GM12874 (cell line): ENCODE measurements at regions not wholly inside any gene's neighbourhood (a gene's known extent, or its start where the extent isn't known, plus 50 kb on each side); places are given as distances from the start of the nearest gene placed in this dataset.
A peak's percentile ranks its signal among the peaks of the same experiment; 100 is the strongest.

Experiments
- TF ChIP-seq, protein P1 (sequence below): IDR thresholded peaks from 2 replicates; pipeline ENCODE4 v1.5.1; 2011; ENCODE audit warnings: low read depth, mild to moderate bottlenecking, control low read depth, low read length, moderate library complexity; ENCODE audit not compliant: insufficient read depth

DNA sequence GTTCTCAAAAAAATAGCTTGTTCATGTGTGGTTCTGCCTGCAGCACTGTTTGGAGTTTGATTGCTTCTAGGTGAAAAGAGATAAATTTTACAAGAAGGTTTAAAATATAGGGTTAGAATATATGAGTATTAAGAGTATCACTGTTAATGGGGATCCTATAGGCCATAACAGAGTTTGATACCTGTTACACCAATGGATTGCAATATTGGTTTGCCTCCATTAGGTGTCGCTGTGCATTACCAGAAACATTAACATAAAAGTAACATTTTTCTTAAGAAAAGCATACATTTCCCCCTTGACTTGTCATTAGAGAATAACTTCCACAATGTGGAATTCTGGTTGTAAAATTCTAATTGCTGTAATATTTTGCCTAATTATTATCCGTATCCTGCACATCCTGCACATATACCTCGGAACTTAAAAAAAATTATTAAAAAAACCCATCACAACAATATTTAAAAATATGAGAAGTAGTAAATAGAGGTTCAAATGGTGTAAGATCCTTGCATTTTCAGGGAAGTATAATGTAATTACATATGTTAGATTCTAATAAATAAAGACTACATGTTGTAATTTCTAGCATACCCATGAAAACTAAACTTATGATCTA lies 63.0 kb downstream of the CYP4A11 start:
- TF ChIP-seq, protein P1, sequence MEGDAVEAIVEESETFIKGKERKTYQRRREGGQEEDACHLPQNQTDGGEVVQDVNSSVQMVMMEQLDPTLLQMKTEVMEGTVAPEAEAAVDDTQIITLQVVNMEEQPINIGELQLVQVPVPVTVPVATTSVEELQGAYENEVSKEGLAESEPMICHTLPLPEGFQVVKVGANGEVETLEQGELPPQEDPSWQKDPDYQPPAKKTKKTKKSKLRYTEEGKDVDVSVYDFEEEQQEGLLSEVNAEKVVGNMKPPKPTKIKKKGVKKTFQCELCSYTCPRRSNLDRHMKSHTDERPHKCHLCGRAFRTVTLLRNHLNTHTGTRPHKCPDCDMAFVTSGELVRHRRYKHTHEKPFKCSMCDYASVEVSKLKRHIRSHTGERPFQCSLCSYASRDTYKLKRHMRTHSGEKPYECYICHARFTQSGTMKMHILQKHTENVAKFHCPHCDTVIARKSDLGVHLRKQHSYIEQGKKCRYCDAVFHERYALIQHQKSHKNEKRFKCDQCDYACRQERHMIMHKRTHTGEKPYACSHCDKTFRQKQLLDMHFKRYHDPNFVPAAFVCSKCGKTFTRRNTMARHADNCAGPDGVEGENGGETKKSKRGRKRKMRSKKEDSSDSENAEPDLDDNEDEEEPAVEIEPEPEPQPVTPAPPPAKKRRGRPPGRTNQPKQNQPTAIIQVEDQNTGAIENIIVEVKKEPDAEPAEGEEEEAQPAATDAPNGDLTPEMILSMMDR = peak; percentile 30; the same call in 1 of the 2 replicates

DNA sequence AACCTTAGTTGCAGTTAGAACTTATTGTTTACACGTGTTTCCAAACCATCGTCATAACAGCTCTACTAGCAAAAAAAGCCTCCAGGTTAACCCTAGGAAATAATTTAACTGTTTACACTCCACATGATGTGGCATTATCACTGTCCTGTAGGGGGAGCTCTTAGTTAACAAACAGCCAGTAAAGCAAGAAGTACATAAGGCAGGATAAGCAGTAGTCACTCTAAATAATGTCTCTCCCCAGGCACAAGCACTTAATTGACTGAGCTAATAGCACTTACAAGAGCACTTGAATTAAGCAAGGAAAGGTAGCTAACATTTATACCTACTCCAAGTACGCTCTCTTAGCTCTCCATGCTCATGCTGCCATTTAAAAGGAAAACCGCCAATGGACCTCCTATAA lies 65.2 kb downstream of the CYP4A11 start:
- TF ChIP-seq, protein P1 = peak; percentile 15; the same call in 1 of the 2 replicates
